ENCODE measurements at regions not wholly inside any gene's neighbourhood (a gene's known extent, or its start where the extent isn't known, plus 50 kb on each side); places are given as distances from the start of the nearest gene placed in this dataset.
"Not testable (repeated sequence)": the region's sequence is repeated elsewhere in the genome, so short reads cannot be mapped to it uniquely, and the experiment has no call there.

DNA sequence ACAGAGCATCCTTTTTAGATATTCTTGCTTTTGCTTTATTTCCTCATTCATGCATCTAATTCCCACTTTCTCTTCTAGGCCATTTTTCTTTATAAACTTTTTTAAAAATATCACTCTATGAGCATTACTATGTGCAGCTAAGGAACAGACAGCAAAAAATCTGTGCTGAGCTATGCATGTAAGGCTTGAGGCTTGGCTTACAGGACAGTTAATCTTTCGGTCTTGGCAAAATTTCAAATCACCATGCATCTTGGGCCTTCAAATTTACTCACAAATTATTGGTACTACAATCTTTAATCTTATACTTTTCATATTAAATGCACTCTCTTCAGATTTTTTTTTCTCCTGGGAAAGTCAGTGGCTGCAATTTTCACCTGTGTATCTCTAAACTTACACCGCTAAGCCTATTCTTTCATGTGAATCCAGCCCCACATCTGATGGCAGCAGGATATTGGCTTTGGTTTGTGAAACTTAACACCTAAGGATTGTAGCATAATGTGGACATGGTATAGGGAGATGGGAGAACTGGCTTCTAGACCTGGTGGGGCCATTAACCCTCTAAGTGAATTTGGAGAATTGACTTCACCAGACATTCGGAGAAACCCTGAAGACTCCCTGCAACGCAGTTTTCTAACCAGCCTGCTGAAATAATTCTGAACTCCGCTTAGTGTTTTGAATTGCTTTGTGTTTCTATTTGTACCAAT is 278.3 kb downstream of the SPRY1 start:
- DNase-seq (ENCODE audit: low read depth), result no peak

DNA sequence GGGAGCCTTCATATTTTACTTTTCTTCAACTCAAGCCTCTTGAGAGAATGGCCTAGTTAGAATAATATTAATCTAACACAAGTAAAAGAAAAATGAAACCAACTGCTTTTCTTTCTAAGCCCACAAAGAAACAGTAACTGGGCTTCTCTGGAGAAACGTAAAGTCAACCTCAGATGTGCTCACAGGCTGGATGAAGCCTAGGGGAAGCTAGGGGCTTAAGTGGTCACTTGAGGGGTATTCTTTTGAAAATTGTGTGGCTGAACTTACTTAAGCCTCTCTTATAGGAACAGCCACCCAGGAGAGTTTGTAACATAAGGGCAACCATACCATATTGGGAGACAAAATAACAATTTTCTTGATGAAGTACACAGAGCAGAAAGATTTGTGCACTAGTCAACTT is 279.0 kb downstream of the SPRY1 start:
- DNase-seq (ENCODE audit: low read depth), result no peak

DNA sequence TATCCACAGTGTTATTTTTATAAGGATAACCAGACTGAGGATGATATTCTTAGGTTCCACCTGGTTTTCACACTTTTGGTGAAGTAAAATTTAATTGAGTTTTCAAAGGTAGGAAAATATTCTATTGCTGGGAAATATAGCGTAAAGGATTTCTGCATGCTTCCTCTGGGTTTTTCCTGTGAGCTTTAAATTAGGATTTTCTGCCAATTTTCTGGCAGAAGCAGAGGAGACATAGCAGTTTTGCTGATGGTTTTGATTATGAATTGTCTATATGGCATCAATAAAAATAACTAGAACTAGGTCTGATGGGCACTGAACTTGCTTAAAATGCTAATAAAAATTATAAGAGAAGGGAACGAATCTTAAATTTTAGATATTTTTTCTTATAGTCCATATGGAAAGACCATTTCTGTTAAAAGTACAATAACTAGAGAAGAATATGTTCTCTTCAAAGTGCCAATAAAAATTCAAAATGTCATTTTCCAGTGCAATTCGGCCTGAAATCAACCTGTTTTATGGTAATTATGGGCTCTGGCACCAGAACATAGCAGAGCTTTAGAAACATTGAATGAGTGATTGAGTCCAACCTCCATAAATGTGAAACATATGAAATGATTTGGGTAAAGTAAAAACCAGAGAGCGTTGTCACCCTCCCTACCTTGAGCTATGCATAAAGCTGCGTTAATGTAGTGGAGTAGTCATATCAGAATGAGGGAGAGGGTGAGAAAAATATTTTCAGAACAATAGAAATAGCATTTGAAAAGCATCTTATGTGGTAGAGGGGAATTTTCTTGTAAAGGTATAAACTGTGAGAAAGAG is 279.7 kb downstream of the SPRY1 start:
- no peak for DNase-seq (ENCODE audit: low read depth)

DNA sequence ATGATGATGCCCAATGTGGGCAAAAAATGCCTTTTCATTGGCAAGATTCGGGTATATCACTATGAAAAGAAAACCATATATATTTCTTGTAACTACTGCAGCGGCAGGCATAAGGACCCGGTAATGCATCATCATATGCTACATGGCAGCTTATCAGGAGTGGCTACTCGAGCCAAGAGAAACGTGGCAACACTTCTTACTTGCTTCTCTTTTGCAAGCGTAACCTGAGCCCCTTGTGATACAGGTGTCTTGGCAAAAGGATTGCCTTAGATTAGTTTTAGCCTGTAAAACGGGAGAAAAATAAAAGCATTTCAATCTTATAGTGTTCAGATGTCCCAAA is 280.3 kb downstream of the SPRY1 start:
- no peak for DNase-seq (ENCODE audit: low read depth)

DNA sequence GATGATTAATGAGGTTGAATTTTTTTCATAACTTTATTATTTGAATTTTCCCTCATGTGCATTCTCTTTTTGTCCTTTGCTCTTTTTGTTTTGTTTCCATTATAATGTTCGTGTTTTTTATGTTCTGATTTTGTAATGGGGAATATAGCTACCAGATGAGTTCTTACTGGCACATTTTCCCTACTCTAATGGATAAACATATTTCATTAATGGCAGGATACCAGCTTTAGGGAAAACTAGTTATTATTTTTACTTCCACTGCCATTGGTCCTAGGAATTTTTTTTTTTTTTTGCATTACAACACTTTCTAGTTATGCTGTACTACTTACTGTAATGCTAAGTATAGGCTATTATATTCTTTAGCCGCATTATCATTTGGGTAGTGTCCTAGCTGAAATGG is 286.3 kb downstream of the SPRY1 start:
- DNase-seq (ENCODE audit: low read depth), result no peak

GRCh38 chr4:123684937-123685336 is 288.3 kb downstream of the SPRY1 start:
- not testable (repeated sequence) for DNase-seq (ENCODE audit: low read depth)

GRCh38 chr4:123695531-123695930 is 298.9 kb downstream of the SPRY1 start:
- DNase-seq (ENCODE audit: low read depth), result not testable (repeated sequence)

DNA sequence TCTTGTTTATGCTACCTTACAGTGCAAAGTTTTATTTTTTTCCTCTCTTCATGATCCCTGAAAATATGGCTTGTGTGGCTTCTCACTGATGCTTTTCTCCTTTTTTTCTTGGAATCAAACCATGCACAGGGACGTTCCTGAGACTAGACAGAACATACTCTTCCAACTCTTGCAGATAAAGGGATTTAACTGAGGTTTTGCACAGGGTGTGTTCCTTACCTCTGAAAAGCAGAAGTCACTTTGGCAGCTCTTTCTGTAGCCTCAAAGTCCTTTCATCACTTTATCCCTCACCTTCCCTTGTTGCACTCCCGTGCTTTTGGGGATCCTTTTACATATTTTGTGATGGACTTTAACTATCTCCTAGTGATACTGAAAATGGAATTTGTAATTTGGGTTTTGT is 300.1 kb downstream of the SPRY1 start:
- no peak for DNase-seq (ENCODE audit: low read depth)

- DNase-seq (ENCODE audit: low read depth), result no peak
These were observed 302.0 kb downstream of the SPRY1 start for GRCh38 chr4:123698556-123698955.

DNA sequence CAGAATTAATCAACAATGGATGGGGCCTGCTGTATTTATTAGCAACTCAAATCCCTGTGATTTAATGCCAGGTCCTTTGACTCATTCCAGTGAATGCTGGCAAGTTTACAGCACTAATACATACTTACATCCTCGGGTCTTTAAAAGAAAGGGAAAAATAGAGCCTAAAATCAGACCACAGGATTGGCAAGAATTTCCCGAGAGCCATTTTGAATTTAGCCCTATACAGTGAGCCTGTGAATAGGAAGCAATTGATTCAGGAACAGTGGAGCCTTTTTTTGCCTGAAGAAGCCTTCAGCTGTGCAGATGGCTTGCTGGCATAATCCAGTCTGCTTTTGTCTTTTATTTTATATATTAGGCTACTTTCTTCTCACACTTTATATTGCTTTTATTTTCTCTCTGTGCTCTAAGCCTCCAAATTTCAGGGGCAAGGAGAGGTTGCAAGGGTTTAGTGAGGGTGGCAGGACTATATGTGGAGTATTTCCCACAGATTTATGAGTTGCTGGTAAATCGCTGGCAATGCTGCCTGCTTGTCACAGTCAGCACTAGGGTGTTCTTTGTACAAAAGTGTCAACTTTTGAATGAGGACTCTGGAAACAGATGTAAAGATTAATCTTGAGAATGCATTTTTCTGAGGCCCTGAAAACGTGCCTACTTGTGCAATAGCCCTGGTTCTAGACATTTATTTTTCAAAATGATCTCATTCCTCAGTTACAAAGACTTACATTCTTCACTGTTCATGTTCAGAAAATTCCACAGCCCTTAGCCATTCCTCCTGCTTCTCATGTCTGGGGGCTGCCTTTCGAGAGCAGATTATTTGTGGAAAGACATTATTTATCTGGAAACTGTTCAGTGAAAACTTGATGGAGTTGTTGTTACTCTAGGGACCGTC is 303.5 kb downstream of the SPRY1 start:
- peak; percentile 97 for DNase-seq (ENCODE audit: low read depth)

DNA sequence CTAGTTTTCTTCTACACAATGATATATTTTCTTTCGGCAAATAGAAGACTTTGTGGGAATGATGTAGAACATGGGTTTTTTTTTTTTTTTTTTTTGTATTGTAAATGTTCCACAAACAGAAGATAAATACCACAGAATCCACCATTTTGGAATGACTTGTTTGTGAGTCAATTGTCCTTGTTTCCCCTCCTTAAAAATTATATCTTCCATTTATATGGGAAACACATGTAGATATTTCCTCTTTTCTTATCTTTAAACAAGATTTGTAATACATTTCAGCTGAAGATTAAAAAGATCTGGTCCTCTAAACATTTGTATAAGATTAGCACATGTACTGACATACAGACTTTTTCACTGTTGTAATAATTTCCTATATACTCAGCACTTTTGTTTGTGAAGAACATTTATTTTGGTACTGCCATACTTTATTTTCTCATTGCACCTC is 304.6 kb downstream of the SPRY1 start:
- peak; percentile 42 for DNase-seq (ENCODE audit: low read depth)

DNA sequence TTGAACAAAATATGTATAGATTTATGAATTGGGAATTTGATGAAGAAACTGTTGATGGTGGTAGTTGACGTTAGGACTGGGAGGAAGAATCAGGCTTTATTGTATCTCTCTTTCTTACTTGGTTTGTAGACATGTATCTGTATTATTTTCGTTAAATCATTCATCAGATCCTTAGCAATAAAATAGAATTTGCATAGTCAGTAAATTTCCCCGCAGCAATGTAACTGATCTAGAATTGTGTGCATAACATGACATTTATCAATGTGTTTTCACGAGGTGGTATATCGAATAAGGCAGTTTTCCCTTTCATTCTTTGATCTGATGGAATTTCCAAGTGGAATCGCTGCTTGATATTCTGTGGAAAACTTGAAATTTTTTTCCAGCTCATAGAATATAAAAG is 308.8 kb downstream of the SPRY1 start:
- DNase-seq (ENCODE audit: low read depth), result no peak

DNA sequence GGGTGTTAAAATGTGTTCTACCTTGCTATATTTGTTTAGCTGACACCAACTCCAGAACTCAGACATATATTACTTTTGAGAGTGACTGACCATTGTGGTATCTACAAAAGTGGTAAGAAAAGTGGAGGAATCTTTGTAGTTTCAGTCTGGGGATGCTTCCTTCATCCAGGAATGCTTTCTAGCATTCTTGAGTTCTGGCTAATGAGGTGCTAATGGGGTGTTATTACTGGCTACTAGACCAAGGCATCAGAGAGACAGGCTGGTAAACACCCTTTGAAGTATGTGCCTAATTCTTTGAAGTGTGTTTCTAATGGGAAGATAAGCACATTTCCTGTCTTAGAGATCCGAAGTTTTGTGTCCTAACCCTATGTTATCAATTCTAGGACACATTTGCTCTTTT is 310.4 kb downstream of the SPRY1 start:
- peak; percentile 57 for DNase-seq (ENCODE audit: low read depth)

- no peak for DNase-seq (ENCODE audit: low read depth)
These were observed 312.3 kb downstream of the SPRY1 start for GRCh38 chr4:123708902-123709301.

GRCh38 chr4:123709336-123709735 is 312.7 kb downstream of the SPRY1 start:
- DNase-seq (ENCODE audit: low read depth), result no peak

DNA sequence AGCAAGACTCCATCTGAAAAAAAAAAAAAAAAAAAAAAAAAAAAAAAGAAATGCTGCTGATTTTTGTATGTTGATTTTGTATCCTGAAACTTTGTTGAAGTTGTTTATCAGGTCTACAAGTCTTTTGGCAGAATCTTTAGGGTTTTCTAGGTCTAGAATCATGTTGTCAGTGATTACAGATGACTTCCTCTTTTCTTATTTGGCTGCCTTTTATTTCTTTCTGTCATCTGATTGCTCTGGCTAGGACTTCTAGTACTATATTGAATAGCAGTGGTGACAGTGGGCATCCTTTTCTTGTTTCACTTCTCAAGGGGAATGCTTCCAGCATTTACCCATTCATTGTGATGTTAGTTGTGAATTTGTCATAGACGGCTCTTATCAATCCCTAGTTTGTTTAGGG is 334.4 kb downstream of the SPRY1 start:
- DNase-seq (ENCODE audit: low read depth), result no peak

GRCh38 chr4:123737156-123737555 is 340.6 kb downstream of the SPRY1 start:
- no peak for DNase-seq (ENCODE audit: low read depth)

DNA sequence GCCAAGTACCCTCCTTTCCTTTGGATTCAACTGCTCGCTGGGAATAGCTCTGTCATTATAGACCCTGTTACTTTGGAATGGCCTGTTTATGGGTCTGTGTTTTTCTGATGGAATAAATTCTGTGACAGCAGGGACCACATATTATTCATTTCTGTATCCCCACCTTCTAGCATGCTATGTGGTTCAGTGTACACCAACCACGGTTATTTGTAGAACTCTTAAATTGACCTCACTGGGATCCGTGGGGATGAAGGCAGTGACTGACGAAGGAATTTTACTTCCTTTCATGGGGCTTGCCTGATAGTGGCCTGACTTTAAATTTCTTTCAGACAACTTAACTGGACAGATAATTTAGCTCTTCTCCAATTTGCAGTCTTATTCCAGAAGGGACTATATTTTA is 343.2 kb downstream of the SPRY1 start:
- DNase-seq (ENCODE audit: low read depth), result no peak

DNA sequence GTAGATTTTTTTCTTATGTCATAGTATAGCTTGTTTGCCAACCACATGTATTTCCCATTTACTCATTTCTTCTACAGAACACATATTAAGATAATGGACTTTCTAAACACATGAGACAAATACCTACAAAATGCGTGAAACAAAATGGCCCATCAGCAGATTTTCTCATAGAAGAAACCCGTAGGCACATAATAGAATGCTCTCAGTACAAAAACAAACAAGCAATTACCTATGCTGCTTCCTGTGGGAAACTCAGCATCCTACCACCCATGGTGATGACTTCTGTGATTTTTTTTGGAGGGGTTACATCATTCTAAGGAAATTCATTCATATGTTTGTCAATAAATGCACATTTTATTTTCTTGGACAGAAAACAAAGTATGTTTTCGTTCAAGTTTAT is 343.6 kb downstream of the SPRY1 start:
- no peak for DNase-seq (ENCODE audit: low read depth)

DNA sequence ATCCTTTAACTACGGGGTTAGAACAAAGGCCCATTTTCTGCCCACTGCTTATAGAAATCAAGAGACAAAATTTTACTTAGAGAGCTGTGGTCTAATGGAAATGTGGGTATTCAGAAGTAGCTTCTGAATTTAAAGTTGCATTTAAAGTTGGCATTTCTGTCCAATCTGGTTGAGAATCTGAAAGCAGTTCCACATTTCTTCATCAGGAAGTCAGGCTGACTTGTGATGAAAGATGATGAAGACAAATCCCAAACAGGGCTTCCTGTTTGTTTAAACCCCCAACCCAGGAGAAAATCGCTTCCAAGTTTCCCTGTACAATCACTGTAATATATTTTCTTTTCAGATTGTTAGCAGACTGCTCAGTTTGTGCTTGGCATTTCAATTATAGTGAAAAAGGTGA is 345.3 kb downstream of the SPRY1 start:
- peak; percentile 11 for DNase-seq (ENCODE audit: low read depth)

- DNase-seq (ENCODE audit: low read depth), result no peak
These were observed 347.3 kb downstream of the SPRY1 start for GRCh38 chr4:123743848-123744247.

- DNase-seq (ENCODE audit: low read depth), result no peak
These were observed 348.2 kb downstream of the SPRY1 start for GRCh38 chr4:123744664-123745290.
